HL-60 (cell line): ENCODE measurements at regions not wholly inside any gene's neighbourhood (a gene's known extent, or its start where the extent isn't known, plus 50 kb on each side); places are given as distances from the start of the nearest gene placed in this dataset.

Source experiments
- GABPA ChIP-seq: IDR thresholded peaks from 2 replicates; pipeline ENCODE4 v1.6.1; 2012; ENCODE audit warnings: low read depth
- TF ChIP-seq, protein P1 (sequence below): IDR thresholded peaks from one replicate; pipeline ENCODE4 v1.5.1; 2011; ENCODE audit warnings: low read length, control low read depth, inconsistent platforms; ENCODE audit not compliant: insufficient read depth

DNA sequence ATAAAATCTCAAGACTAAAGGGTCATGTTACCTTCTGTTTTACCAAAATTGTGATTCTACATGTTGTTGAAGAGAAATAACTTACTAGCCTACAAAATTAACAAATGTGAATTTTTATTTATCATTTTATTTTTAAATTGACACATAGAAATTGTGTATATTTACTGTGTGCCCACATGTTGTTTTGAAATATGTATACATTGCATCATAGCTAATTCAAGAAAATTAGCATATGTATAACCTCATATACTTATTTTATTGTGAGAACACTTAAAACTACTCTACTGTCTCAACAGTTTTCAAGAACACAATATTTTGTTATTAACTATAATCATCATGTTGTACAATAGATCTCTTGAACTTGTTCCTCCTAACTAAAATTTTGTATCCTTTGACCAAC, 177.8 kb downstream of the EPM2A start:
- TF ChIP-seq, protein P1, sequence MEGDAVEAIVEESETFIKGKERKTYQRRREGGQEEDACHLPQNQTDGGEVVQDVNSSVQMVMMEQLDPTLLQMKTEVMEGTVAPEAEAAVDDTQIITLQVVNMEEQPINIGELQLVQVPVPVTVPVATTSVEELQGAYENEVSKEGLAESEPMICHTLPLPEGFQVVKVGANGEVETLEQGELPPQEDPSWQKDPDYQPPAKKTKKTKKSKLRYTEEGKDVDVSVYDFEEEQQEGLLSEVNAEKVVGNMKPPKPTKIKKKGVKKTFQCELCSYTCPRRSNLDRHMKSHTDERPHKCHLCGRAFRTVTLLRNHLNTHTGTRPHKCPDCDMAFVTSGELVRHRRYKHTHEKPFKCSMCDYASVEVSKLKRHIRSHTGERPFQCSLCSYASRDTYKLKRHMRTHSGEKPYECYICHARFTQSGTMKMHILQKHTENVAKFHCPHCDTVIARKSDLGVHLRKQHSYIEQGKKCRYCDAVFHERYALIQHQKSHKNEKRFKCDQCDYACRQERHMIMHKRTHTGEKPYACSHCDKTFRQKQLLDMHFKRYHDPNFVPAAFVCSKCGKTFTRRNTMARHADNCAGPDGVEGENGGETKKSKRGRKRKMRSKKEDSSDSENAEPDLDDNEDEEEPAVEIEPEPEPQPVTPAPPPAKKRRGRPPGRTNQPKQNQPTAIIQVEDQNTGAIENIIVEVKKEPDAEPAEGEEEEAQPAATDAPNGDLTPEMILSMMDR, result no peak
- TF ChIP-seq GABPA, result no peak
